GM21381 (cell line): ENCODE measurements at regions not wholly inside any gene's neighbourhood (a gene's known extent, or its start where the extent isn't known, plus 50 kb on each side); places are given as distances from the start of the nearest gene placed in this dataset.

Experiments
- ATAC-seq: cut with Tn5 transposase; IDR thresholded peaks from one replicate; pipeline ENCODE4 v1.9.1; 2021; ENCODE audit warnings: mild to moderate bottlenecking, moderate library complexity; ENCODE audit not compliant: unreplicated experiment

DNA sequence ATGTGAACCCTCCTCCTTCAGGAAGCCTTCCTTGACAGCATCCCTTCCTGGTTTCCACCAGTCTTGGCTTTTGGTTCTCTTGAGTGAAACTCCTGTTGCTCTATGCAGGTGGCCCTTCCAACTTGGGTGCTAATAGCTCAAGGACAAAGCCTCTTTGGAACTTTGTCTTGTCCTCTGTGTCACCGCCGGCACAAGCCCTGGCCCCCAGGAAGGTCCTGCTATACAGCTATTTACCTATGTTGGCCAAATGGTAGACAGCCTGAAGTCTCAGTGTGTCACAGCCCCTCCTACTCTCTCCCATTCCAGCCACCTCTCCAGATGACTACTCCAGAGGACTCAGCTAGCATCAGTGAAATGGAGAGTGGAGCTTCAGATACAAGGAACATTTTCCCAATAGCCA lies 94.7 kb upstream of the ZNF618 start:
- no peak for ATAC-seq

DNA sequence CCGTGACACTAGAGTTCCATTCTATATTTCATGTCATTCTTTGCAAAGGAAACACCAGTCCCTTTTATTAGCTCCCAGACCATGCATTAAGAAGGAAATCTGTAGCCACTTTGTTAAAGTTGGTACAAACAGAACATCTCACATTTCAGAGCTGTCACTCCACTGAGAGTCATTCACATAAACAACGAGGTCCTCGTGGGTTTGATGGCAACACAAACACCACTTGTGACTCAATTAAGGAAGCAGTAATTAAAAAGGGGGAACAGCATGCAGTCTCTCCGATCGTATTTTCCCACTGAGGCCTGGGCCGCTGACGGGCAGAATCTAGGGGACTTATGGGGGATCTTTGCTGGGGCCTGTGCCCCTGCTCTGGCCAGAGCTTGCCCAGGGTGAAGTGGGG lies 94.2 kb upstream of the ZNF618 start:
- ATAC-seq: no peak

DNA sequence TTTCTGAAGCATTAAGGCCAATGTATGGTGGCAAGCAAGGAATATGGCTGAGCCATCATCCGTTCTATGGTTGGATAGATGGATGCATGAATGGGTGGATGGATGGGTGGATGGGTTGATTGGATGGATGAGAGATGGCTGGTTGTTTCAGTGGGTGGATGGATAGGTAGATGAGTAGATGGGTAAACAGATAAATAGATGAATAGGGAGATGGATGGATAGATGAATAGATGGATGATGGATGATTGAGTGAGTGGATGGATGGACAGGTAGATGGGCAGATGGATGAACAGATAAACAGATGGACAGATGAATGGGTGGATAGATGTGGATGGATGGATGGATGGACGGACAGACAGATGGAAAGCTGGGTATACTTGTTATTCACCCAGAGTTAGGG lies 92.6 kb upstream of the ZNF618 start:
- no peak for ATAC-seq

DNA sequence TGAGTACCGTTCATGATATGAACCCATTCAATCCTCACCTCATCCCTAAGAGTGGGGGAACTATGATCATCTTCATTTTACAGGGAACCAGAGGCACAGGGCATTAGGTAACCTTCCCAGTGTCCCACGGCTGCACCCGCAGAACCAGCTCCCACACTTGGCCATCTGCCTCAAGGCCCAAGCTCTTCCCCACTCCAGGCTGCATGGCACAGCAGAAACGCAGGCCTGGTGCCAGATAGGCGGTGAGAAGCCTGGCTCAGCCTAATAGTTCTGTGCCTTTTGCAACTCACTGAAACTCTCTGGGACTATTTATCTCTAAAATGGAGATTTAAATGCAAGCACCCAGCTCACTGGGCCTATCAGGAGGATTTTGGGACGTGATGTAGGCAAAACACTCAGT lies 90.8 kb upstream of the ZNF618 start:
- no peak for ATAC-seq

GRCh38 chr9:113786071-113786470 lies 90.0 kb upstream of the ZNF618 start:
- ATAC-seq: no peak

DNA sequence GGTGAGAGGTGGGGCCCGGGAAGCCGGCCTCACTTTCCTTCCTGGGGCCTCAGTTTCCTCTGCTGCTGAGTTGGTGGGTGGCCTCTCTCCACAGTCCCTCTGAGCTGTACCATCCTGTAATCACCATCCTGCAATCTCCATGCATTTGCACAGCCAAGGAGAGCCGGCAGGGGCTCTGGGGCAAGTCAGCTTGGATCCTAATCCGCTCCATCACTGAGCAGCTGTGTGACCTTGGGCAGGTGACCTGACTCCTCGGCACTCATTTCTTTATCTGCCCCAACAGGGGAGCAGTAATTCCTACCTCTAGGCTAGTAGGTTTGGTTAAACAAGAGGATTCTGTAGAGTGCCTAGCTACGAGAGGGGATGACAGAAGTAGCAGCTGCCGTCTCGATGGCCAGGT lies 88.2 kb upstream of the ZNF618 start:
- no peak for ATAC-seq

GRCh38 chr9:113788616-113789330 lies 87.3 kb upstream of the ZNF618 start:
- ATAC-seq: no peak

DNA sequence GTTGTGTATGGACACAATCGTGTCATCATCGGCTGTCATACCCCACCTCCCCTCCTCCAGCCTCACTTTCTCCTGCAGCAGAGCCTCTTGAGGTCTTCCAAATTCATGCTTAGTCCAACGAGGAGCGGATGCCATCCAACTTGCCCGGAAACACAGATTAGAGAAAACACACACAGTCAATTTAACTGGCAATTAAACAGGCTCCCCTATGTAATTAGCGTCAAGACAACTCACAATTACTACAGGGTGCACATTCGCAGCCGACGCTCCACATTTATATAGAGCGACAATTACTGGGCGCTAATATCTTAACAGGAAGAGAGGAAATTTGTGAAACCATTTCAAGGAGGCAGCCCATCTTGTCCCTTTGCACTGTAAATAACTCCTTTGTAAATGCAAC lies 86.0 kb upstream of the ZNF618 start:
- ATAC-seq: no peak

DNA sequence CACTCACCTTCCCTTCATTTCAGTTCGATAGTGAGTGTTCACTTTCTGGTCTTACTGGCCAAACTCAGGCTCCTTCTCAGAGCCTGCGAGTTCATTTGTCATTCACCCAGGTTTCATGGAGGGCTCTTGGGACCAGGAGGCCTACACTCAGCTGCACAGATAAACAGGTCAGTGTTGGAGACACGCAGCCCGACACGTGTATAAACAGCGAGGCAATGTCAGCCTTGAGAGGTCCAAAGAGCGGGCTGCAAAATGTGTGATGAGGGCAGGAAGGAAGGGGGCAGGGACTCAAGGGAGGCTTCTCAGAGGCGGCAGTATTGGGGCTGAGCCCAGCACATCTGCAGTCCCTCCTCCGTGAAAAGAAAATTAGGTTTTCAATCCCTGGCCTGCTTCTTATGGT lies 82.6 kb upstream of the ZNF618 start:
- ATAC-seq: no peak

DNA sequence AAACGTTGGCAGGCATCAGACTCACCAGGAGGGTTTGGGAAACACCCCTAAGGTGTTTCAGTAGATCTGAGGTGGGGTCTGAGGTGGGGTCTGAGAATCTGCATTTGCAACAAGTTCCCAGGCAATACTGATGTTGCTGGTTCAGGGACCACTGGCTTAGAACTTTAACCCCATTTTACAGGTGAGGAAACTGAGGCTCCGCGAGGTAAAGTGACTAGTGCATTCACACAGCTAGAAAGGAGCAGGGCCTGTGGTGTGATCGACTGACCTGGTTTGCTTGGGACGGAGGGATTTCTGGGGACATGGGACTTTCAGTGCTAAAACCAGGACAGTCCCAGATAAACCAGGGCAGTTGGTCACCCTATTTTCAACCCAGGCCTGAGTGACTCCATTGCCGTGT lies 81.4 kb upstream of the ZNF618 start:
- no peak for ATAC-seq

DNA sequence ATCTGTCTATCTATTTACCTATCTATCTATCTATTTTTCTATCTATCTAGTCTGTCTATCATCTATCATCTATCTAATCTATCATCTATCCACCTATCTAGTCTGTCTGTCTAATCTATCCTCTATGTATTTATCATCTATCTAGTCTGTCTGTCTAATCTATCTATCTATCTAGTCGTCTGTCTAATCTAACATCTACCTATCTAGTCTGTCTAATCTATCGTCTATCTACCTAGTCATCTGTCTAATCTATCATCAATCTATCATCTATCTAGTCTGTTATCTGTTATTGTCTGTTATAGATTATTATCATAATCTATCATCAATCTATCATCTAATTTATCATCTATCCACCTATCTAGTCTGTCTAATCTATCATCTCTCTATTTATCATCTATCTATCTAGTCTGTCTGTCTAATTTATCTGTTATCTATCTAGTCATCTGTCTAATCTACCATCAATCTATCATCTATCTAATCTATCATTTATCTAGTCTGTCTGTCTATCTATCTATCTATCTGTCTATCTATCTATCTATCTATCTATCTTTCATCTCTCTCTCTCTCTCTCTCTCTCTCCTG lies 80.2 kb upstream of the ZNF618 start:
- ATAC-seq: no peak

GRCh38 chr9:113796646-113797426 lies 79.3 kb upstream of the ZNF618 start:
- ATAC-seq: no peak

DNA sequence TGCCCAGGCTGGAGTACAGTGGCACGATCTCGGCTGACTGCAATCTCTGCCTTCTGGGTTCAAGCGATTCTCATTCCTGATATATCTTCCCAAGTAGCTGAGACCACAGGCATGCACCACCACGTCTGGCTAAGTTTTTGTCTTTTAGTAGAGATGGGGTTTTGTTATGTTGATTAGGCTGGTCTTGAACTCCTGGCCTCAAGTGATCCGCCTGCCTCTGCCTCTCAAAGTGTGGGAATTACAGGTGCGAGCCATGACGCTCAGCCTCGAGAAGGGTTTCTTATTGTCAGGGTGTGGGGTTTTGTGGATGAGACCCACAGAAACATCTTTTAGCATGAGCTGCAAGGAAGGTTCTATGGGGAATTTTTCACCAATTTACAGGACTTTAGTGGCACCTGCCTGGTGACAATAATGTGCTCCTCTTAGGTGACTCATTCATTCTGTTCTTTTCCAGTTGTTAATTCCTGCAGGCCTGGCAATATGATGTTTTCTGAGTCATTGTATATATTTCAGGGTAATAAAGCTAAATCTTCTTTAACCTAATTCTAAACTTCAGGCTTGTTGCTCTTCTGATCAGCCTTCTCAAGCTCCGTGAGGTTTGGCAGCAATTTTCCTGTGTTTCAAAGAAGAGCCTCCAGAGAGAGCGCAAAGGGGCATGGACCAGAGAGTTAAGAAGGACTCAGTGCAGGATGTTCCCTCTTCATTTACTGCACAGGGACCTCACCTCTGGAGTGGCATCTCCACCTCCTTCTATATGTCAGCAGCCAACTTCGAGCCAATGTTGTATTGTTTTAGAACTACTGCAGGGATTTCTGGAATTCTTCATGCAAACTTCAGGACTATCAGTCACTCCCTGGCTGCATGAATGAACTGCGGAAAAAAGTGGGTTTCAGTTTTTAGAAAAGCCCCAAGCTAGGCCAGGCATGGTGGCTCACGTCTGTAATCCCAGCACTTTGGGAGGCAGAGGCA lies 77.8 kb upstream of the ZNF618 start:
- ATAC-seq: no peak

GRCh38 chr9:113800276-113800675 lies 75.8 kb upstream of the ZNF618 start:
- no peak for ATAC-seq

DNA sequence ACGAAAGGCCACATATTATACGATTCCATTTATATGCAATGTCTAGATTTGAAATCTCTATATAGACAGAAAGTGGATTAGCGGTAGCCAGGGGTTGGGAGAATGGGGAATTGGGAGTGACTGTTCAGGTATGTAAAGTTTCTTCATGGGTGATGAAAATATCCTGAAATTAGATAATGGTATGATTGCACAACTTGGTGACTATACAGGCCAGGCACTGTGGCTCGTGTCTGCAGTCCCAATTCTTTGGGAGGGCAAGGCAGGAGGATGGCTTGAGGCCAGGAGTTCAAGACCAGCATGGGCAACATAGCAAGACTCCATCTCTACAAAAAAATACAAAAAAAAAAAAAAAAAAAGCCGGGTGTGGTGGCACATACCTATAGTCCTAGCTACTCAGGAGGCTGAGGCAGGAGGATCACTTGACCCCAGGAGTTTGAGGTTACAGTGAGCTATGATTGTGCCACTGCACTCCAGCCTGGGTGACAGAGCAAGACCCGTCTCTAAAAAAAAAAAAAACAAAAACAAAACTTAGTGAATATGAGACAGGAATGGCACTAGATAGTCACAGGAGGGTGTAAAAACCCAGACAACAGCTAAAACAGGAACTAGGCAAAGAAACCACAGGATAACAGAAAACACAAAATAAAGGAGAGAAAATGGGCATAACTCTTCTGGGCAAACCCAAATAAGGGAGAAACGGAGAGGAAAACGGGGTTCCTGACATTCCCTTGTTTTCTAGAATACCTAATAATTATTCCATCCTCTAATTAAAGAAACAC lies 72.1 kb upstream of the ZNF618 start:
- no peak for ATAC-seq

DNA sequence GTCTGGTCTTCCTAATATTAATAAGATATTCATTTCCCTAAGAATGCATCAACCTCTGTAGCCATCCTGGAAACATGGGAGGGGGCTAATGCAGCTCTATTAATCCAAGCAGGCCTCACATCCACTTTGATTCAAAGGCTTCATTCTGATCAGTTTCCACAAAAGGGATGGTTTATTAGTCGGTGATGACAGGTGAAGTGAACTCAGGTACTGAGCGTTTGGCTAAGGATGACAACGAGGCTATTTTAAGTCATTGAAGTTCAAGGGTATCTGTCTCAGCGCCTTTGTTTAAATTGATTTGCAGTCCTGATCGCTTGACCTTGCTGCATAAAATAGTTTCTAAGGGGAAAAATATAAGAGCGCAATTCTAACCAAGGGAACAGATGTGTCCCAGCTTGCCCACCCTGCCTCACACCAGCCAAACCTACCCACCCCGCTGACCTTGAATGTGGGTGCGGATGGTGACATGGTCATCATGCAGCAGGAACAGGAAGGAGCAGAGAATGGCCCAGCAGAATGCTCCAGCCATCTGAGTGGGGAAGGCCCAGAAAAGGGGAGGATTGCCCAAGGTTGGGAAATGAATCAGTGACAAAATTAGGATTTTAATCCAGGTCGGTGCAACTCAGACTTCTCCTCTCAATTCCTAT lies 70.5 kb upstream of the ZNF618 start:
- no peak for ATAC-seq

- ATAC-seq: no peak
Measured at GRCh38 chr9:113807173-113808061, 68.7 kb upstream of the ZNF618 start.

- ATAC-seq: no peak
Measured at GRCh38 chr9:113808391-113809358, 67.4 kb upstream of the ZNF618 start.
